Suppressor macrophage (primary cell): ENCODE measurements at regions not wholly inside any gene's neighbourhood (a gene's known extent, or its start where the extent isn't known, plus 50 kb on each side); places are given as distances from the start of the nearest gene placed in this dataset.

Experiments
- DNase-seq, 4 experiments: peaks; one replicate each; pipeline ENCODE4 v3.0.0-alpha.2; 2020 to 2022

DNA sequence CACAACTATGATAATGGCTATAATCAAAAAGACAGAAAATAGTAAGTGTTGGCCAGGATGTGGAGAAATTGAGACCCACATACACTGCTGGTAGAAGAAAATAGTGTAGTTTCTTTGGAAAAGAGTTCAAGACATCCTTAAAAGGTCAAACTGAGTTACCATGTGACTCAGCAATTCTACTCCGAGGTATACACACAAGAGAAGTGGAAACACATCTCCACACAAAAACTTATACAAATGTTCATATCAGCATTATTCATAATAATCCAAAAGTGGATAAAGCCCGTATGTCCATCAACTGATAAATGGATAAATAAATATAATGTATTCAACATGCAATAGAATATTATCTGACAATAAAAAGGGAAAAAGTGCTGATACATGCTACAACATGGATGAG lies 532.2 kb downstream of the NR2F1-AS1 start:
- DNase-seq: no peak

DNA sequence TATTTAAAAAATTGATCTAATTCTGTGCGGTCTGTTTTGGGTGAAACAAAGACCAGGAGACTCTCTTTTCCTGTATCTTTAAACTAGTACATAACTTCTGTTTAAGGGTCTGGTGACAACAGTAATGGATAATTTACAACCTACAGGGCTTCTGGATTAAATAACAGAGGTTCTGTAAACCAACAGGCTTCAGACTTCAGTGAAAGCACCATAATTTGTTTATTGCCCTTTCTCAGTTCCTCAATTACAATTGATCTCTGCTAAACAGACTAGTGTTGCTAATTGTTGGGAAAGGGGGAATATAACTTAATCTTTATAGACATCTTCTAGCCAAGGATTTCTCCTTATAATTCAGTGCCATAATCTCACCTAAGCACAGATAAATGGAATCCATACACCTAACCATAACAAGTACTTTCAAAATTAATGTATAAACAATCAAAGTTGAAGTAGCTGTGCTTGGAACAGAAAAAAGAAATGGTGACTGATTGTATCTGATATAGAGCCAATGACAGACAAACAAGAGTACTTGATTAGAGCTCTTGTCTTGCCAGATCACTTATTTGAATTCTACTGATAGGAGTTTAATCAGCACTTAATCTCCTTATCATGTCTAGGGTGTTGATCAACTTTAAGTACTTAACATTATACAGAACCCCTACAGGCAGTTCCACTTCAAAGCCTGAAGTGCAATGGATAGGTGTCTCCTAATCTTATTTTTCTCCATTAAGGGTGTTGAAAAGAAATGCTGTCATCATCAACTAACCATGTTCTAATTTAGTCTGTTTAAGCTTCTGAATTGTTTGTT lies 536.0 kb downstream of the NR2F1-AS1 start:
- no peak for DNase-seq

DNA sequence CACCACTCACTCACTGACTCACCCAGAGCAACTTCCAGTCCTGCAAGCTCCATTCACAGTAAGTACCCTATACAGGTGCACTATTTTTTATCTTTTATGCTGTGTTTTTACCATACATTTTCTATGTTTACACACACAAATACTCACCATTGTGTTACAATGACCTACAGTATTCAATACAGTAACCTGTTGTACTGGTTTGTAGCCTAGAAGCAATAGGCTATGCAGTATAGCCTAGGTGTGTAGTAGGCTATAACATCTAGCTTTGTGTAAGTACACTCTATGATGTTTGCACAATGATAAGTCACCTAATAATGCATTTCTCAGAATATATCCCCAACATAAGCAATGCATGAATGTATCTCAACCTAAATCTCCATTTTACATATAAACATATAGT lies 541.1 kb downstream of the NR2F1-AS1 start:
- DNase-seq: no peak

DNA sequence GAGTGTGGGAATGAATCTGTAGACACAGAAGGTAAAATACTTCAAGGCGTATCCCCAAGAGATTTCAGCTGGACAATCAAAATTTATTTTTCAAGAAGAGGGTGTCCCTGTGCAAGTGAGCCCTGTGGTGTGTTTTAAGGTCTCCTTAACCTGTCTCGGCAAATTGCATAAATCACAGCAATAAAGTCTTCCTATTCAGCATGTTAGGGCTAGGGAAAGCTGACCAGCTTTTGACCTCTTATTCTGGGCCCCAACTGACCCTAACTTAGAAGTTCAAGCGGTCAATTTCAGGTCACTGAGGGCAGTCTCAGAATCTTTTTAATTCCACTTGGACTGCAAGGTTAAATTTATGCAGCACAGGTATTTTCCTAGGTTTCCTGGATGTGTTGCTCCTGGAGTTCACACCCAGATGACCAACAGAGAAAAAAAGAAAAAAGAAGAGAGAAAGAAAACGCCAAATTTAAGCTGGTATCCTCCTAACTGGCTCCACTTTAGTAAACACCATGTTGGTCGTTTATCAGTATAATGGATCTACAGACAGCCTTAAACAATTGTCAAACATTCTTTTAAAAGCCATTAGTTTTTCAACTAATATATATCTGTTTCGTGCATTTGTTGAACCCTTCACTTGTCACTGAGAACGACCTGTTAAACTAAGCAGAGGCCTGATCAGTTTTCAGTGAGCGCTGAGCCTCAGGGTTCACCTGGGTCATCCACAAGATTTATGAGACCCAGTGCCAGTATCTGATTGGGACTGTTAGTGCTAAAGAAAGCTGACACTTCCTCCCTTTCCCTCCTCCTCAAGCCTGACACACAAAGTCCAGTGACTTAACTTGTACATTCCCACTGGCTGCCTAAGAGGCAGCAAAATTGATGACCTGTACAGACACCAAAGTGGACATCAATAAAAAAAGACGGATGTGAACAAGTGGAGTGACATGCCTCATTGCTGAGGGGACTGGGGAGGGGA lies 546.1 kb downstream of the NR2F1-AS1 start:
- no peak for DNase-seq

GRCh38 chr5:93022796-93023447 lies 558.1 kb downstream of the NR2F1-AS1 start:
- no peak for DNase-seq

DNA sequence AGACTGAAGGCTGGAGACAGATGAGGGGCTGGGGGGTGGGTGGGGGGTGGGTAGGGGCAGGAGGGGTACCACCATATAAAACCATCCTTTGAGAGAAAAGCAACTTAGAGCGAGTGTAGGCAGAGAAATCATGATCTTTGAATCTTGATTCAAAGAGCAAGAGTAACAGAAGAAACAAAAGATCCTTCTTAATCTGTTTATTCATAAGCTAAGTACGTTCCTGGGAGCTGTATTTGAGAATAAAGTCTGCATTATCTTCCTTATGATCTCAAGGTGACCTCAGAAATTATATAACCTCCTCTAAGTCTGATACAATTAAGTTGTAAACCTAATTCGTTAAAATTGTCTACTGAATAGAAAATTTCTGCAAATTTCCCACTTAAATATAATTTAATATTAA lies 558.8 kb downstream of the NR2F1-AS1 start:
- DNase-seq: no peak

GRCh38 chr5:93019896-93020295 lies 561.1 kb downstream of the NR2F1-AS1 start:
- DNase-seq: no peak

DNA sequence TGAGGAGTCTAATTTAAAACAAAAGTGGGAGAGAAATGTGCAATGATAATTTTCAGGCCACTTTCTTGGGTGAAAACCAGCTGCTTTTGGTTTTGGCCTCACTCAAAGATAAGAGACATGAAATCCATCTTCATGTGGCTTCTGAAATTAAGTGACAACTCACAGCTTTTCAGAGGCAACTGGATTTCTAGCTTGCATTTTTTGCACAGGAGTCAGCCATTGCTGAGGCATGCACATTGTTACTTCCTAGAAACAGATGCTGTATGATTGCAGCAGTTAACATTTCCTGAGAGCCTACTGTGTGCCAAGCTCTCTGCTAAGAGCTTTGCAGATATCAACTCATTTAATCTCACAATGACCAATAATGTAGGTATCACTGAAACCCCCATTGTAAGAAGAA lies 562.6 kb downstream of the NR2F1-AS1 start:
- DNase-seq: no peak

DNA sequence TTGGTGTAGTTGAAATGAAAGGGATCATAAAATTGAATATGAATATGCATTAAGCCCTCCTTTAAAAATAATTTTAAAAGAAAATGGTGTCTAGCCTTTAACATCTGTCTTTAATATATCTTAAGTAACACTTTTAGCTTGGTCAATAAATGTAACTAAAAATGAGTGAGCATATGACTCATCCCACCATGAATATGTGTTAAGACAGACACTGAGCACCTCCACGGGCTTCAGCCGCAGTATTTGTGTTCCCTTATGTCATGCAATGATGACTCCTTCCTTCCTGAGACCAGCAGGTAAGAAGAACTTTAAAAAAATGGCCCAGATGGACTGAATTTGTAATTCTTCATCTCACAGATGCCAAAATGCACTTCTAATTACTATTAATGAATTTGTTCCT lies 563.2 kb downstream of the NR2F1-AS1 start:
- no peak for DNase-seq

GRCh38 chr5:93017376-93017775 lies 563.6 kb downstream of the NR2F1-AS1 start:
- DNase-seq: no peak

DNA sequence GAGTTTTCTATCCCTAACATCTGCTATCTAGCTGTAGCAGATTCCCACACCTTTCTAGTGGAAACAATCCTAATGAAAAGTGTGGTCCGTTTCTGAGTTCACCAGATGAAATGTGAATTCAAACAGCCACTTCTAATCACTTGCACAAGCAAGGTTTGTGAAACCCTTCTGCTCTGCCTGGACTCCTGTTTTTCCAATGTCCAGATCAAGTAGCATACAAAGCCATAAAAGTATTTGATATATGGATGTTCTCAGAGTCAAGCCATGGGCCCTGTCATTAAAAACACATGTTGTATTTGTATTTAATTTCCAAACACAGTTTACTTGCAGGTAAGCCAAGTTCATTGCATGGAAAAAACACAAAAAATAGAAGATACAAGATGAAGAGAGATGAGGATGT lies 570.4 kb downstream of the NR2F1-AS1 start:
- no peak for DNase-seq

DNA sequence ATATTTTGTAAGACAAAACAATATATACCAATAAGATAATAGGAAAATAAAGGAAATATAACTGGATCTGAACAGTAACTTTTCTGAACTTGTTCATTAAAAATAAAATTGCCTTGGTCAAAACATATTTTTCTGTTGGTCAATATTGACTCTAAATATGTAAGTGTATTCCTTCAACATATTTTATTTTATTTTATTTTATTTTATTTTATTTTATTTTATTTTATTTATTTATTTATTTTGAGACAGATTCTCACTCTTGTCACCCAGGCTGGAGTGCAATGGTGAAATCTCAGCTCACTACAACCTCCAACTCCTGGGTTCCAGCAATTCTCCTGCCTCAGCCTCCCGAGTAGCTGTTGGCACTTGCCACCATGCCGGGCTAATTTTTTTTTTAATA lies 571.0 kb downstream of the NR2F1-AS1 start:
- no peak for DNase-seq

- no peak for DNase-seq
Observed at GRCh38 chr5:93008502-93009207, 572.4 kb downstream of the NR2F1-AS1 start.

GRCh38 chr5:93006915-93007314 lies 574.1 kb downstream of the NR2F1-AS1 start:
- no peak for DNase-seq

GRCh38 chr5:92998456-92998855 lies 582.6 kb downstream of the NR2F1-AS1 start:
- no peak for DNase-seq

GRCh38 chr5:92994392-92994791 lies 586.6 kb downstream of the NR2F1-AS1 start:
- DNase-seq: no peak

- DNase-seq: no peak
Observed at GRCh38 chr5:92992073-92992472, 588.9 kb downstream of the NR2F1-AS1 start.

DNA sequence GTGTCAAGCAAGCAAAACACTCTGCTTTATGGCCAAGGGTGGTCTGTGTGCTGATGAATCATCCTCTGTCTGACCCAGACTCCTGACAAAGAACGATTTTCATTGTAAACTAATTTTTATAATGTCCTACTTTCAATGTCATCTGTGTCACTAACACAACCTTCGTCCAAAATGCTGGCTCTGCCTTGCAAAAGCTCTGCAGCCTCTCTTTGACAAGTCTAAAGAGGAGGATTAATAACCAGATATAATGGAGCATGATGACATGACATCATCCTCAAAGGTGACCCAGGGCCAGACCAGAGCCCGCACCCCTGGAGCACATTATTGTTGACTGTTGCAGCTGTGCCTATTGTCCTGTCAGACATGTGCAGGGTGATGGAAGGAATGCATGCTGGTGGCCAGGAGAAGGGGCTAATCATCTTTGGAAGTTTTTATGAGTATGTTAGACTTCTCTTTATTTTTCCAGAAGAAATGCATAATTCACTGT lies 589.4 kb downstream of the NR2F1-AS1 start:
- no peak for DNase-seq

- DNase-seq: no peak
Observed at GRCh38 chr5:92990771-92991170, 590.2 kb downstream of the NR2F1-AS1 start.

DNA sequence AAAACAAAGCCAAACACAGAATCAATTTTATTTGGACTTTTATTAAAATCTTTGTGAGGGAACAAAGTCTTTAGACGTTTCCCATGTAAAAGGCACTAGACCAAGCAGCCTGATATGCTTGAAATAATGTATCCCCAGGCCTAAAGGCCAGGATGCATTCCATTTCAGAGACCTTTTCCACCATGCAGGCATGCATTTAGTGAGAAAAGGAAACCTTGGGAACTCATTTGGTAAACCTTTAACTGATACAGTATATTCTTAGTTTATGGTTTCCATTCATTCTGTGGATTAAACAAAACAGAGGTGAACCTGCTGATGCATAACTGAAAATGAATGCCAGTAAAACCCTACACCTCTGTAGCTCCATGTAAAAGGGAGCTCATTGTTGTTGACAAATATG lies 600.0 kb downstream of the NR2F1-AS1 start:
- DNase-seq: no peak

DNA sequence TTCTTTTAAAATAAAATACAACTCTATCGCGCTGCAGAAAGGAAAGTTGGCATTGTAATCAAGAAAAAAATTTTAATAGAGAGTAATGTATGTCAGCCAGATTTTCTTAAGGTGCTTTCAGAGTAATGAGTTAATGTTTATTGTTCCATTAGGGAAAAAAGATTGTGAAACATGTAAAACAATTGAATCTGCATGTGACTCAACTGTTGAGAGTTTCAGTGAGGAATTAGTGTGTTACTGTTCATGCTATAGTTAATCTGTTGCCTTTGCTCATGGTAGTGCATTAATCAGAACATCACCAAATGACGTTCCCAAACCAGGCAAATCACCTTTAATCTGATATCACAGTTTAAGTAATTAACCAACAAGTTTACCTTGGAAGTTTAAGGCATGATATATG lies 600.5 kb downstream of the NR2F1-AS1 start:
- DNase-seq: no peak

DNA sequence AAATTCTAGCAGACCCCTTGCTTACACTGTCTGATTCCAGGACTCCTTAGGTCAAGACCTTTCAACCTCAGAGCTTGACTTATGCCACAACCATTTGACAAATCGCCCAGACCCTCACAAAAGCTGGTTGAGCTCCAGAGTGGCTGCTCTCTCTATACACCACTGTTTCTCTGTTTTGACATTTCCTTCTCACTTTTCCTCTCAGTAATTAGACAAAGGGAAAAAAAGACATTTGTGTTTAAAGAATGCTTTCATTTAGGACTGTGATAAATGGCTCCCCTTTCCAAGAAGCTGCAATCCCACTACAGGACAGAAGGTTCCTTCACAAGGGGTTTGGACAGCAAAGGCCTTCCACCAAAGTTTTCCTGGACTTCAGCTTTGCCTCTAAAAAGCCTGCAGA lies 601.3 kb downstream of the NR2F1-AS1 start:
- DNase-seq: no peak
